OCI-LY7 (cell line): ENCODE measurements at regions not wholly inside any gene's neighbourhood (a gene's known extent, or its start where the extent isn't known, plus 50 kb on each side); places are given as distances from the start of the nearest gene placed in this dataset.

ENCODE experiments used
- EZH2phosphoT487 ChIP-seq: fragments of 200-600 bp; sonication (generic); IDR thresholded peaks from 2 replicates; pipeline ENCODE4 v1.6.1; 2018; ENCODE audit warnings: low read depth, borderline replicate concordance, mild to moderate bottlenecking, mixed run types, antibody characterized with exemption, low read length, moderate library complexity, mixed read lengths
- TF ChIP-seq, protein P1 (sequence below): fragments of 200-600 bp; sonication (generic); conservative IDR thresholded peaks from 2 replicates; pipeline ENCODE4 v1.5.1; 2014; ENCODE audit warnings: mild to moderate bottlenecking, antibody characterized with exemption, low read length, moderate library complexity, mixed read lengths

- TF ChIP-seq, protein P1, sequence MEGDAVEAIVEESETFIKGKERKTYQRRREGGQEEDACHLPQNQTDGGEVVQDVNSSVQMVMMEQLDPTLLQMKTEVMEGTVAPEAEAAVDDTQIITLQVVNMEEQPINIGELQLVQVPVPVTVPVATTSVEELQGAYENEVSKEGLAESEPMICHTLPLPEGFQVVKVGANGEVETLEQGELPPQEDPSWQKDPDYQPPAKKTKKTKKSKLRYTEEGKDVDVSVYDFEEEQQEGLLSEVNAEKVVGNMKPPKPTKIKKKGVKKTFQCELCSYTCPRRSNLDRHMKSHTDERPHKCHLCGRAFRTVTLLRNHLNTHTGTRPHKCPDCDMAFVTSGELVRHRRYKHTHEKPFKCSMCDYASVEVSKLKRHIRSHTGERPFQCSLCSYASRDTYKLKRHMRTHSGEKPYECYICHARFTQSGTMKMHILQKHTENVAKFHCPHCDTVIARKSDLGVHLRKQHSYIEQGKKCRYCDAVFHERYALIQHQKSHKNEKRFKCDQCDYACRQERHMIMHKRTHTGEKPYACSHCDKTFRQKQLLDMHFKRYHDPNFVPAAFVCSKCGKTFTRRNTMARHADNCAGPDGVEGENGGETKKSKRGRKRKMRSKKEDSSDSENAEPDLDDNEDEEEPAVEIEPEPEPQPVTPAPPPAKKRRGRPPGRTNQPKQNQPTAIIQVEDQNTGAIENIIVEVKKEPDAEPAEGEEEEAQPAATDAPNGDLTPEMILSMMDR, result no peak
- no peak for TF ChIP-seq EZH2phosphoT487
Observed at GRCh38 chr11:90434858-90435257, 212.0 kb upstream of the CHORDC1 start.
